ENCODE measurements at regions not wholly inside any gene's neighbourhood (a gene's known extent, or its start where the extent isn't known, plus 50 kb on each side); places are given as distances from the start of the nearest gene placed in this dataset.

- no peak overlapping the region for H3K18ac ChIP-seq (ENCODE audit: insufficient read length, low read depth, low read length)
- H3K27ac Mint-ChIP-seq = no peak overlapping the region
- DNase-seq = no peak
- H4K20me1 ChIP-seq (ENCODE audit: control insufficient read depth, insufficient read depth, insufficient read length) = no peaks in the 10 kb centered on the region
- no peaks in the 10 kb centered on the region for H3K4me1 ChIP-seq (ENCODE audit: insufficient read depth, low read length)
- H3T11ph ChIP-seq (ENCODE audit: low read length) = no peak overlapping the region
- H3K9me3 Mint-ChIP-seq = no peaks in the 10 kb centered on the region
- no peak overlapping the region for H3K4me3 Mint-ChIP-seq
- H2AK5ac ChIP-seq (ENCODE audit: insufficient read length, low read length) = no peak overlapping the region
- no peaks in the 10 kb centered on the region for H3K27me3 ChIP-seq (ENCODE audit: insufficient read depth, low read length)
- H3K4me1 Mint-ChIP-seq = no peaks in the 10 kb centered on the region
- no peak overlapping the region for H2BK15ac ChIP-seq (ENCODE audit: low read depth, low read length)
- H3K79me2 ChIP-seq (ENCODE audit: insufficient read depth, low read length) = no peaks in the 10 kb centered on the region
- no peak overlapping the region for H2BK120ac ChIP-seq (ENCODE audit: low read depth, low read length, poor library complexity, severe bottlenecking)
- H3K23me2 ChIP-seq (ENCODE audit: insufficient read length, low read depth, low read length, poor library complexity, severe bottlenecking) = no peaks in the 10 kb centered on the region
- H3K14ac ChIP-seq (ENCODE audit: insufficient read depth, low read length) = no peak overlapping the region
- H3K9ac ChIP-seq (ENCODE audit: extremely low read depth, insufficient read length, low read length) = no peak overlapping the region
- H2BK12ac ChIP-seq (ENCODE audit: insufficient read length, low read depth, low read length) = no peak overlapping the region
- no peak overlapping the region for H2AFZ ChIP-seq (ENCODE audit: low read length)
- H3K56ac ChIP-seq (ENCODE audit: insufficient read length, low read depth, low read length) = no peak overlapping the region
- H2BK20ac ChIP-seq (ENCODE audit: low read depth, low read length, poor library complexity, severe bottlenecking) = no peak overlapping the region
- no peak overlapping the region for H3K23ac ChIP-seq (ENCODE audit: insufficient read length, low read depth, low read length)
- no peak overlapping the region for H4K8ac ChIP-seq (replicated peaks; ENCODE audit: insufficient read length, low read depth, low read length)
- no peaks in the 10 kb centered on the region; a peak in 1 of 7 replicates for H3K36me3 Mint-ChIP-seq (ENCODE audit: insufficient read depth in 1 of 3, low read depth in 3 of 3)
- no peak overlapping the region for H4K91ac ChIP-seq (ENCODE audit: insufficient read length, low read depth, low read length)
- no peaks in the 10 kb centered on the region for H3K9me3 ChIP-seq (ENCODE audit: control insufficient read depth, low read depth, low read length)
- no peak for TF ChIP-seq CTCF (conservative IDR thresholded peaks at IDR 0.05)
- H3K4me2 ChIP-seq (ENCODE audit: insufficient read depth, insufficient read length, low read length) = no peak overlapping the region
- H3K4ac ChIP-seq (ENCODE audit: low read depth, low read length) = no peak overlapping the region
- no peak overlapping the region for H3K27ac ChIP-seq (ENCODE audit: insufficient read length, low read depth, low read length)
- no peaks in the 10 kb centered on the region for H3K79me1 ChIP-seq (ENCODE audit: insufficient read depth, low read depth, low read length, poor library complexity, severe bottlenecking)
- H2BK5ac ChIP-seq (ENCODE audit: insufficient read length, low read length) = no peak overlapping the region
- no peak overlapping the region for H4K5ac ChIP-seq (ENCODE audit: insufficient read length, low read depth, low read length)
- H3K27me3 Mint-ChIP-seq (ENCODE audit: low read depth) = no peaks in the 10 kb centered on the region
Measured at GRCh38 chr2:150232871-150233270, 254.6 kb downstream of the RND3 start.
